ENCODE measurements at regions not wholly inside any gene's neighbourhood (a gene's known extent, or its start where the extent isn't known, plus 50 kb on each side); places are given as distances from the start of the nearest gene placed in this dataset.

- TF ChIP-seq CTCF (conservative IDR thresholded peaks at IDR 0.05) (no peak), EZH2 (IDR thresholded peaks at IDR 0.05; ENCODE audit: low read depth) (no peak)
These were observed 123.2 kb downstream of the ADSS2 start for GRCh38 chr1:244328476-244328875.

All from PC-9 (cell line).